Gastroesophageal sphincter (tissue), 3 donors: ENCODE measurements at regions not wholly inside any gene's neighbourhood (a gene's known extent, or its start where the extent isn't known, plus 50 kb on each side); places are given as distances from the start of the nearest gene placed in this dataset.

Experiments
- CTCF ChIP-seq, 4 experiments: fragments of 200-600 bp in 2 of 4; fragments of 450-650 bp in 2 of 4; sonication (generic) in 1 of 4; IDR thresholded peaks; one replicate each; pipeline ENCODE4 v1.5.1; 2017 to 2019; ENCODE audit warnings: antibody characterized with exemption in 4 of 4, mild to moderate bottlenecking in 2 of 4, moderate library complexity in 2 of 4
- EP300 ChIP-seq: sonication (generic); formaldehyde crosslinking; IDR thresholded peaks from one replicate; pipeline ENCODE4 v1.6.1; 2017; ENCODE audit warnings: antibody characterized with exemption, mild to moderate bottlenecking

- no peak for TF ChIP-seq EP300
- TF ChIP-seq CTCF (IDR thresholded peaks at IDR 0.05), result no peak
Observed at GRCh38 chrX:4265036-4265435, 551.6 kb upstream of the PRKX start.
